HG03045 (cell line): ENCODE measurements at regions not wholly inside any gene's neighbourhood (a gene's known extent, or its start where the extent isn't known, plus 50 kb on each side); places are given as distances from the start of the nearest gene placed in this dataset.
"Not testable (repeated sequence)": the region's sequence is repeated elsewhere in the genome, so short reads cannot be mapped to it uniquely, and the experiment has no call there.

Experiments
- ATAC-seq: cut with Tn5 transposase; IDR thresholded peaks from one replicate; pipeline ENCODE4 v1.9.1; 2021; ENCODE audit warnings: mild to moderate bottlenecking, moderate library complexity; ENCODE audit not compliant: unreplicated experiment

DNA sequence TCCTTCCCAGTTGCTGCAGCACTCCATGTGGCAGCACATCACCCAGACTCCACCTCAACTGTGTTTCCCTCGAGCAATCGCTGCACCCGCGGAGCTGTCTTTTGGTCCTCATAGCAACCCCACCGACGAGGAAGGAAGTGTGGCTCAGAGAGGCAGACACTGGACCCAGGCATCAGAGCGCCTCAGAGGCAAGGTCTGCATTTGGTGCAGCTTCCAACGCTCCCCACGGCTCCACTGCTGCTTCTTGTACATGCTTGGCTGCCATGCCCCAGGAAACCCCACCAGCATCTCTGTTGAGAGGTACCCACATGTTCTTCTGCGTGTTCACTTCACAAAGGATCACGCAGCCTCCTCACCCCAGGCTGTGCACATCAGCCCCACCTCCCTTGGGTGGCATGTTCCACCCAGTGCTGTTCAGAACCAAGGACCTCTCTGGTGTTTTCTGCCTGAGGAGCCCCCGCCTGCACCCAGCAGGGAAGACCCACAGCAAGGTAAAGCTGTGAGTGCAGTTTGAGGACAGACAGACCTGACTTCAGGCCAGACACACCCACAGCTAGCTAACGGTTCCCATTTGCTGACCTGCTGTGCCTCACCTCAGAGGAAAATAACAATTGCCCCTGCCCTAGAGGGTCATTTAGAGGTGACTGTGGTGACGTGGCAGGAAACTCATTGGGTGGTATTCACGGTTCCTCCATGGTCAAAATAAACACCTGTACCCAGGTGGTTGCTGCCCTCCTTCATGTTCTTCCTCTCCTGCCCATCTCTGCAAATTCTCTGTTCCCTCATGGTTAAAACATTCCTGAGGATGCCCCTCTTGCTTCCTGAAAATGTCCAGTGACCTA lies 326.3 kb upstream of the MYT1L start:
- no peak for ATAC-seq

DNA sequence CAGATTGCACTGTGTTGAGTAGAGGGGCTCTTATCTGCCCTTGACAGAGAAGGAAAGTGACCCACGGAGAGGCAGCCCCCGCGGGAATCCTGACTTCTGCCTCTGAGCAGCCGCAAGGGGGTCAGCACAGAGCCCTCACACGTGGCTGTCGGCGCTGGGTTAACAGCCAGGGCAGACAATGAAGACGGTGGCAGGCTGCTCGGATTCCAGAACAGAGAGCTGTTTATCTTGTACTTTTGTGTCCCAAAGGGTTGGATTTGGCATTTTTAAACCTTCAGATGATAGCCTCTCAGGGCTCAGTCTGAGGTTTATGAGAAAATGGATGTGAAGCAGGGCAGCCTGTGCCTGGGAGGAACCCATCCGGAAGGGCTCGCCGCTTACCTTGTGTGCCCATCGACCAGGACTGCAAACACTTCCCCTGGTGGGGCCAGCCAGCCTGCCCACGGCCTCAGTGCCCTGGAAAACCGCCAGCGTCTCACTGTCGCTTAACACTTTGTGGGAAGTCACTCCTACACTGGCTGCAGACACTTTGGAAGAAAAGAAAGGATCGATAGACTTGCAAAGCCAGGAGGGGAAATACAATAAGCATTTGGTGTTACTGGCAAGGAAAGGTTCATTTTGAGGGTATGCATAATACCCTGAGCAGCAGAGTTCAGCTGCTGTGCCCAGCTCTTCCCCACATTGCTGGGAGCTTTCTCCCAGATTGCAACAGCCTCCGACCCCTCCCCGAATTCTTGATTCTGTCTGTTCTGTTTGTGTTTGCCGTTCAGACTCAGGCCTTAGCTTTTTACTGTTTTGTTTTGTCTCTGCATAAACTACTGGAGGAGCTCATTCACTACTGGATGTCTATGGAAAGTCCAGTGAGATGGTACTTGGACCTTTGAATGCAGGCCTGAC lies 325.3 kb upstream of the MYT1L start:
- no peak for ATAC-seq

DNA sequence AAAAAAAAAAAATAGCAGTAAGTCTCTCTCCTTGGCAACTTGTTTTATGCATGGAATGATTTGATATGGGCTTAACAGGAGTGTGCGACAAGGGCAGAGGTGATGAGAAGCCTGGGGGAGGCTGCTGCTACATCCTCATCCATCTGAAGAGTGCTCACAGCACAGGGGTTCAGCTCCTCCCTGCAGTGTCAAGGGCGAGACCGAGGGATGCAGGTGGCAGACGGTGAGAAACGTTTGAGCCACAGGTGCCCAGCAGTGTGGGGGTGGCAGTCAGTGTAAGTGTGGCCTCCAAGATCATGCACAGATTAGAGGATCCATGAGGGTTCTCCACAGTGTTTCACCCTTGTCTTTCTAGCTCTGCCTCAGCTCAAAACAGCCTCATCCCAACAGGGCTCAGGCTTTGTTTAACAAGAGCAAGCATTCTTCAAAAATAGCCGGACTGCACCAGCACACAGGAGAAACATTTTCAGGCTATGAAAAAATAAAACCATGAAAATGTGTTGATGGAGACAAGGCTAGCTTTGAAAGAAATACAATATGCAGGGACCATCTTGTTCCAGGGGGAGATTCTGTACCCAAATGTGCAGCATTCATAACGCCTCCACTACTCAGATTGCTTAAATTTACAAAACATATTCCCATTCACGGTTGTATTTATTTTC lies 324.5 kb upstream of the MYT1L start:
- no peak for ATAC-seq

DNA sequence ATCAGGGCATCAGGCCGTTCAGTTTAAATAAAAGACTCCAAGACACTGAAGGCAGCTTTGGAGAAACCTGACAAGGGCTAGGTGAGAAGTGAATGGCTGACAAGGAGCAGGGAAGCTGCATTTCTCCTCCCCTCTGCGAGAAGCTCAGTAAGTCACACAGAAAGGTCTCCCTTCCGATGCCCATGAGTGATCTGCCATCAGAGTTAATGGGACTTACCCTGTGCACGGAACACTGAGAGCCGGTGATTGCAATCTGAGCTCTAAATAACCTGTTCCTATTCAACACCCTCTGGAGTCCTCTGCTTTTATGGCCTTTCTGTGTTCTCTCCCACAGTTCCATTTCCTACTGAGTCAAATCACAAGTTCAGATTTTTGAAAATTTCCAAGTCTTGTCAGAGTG lies 322.2 kb upstream of the MYT1L start:
- no peak for ATAC-seq

DNA sequence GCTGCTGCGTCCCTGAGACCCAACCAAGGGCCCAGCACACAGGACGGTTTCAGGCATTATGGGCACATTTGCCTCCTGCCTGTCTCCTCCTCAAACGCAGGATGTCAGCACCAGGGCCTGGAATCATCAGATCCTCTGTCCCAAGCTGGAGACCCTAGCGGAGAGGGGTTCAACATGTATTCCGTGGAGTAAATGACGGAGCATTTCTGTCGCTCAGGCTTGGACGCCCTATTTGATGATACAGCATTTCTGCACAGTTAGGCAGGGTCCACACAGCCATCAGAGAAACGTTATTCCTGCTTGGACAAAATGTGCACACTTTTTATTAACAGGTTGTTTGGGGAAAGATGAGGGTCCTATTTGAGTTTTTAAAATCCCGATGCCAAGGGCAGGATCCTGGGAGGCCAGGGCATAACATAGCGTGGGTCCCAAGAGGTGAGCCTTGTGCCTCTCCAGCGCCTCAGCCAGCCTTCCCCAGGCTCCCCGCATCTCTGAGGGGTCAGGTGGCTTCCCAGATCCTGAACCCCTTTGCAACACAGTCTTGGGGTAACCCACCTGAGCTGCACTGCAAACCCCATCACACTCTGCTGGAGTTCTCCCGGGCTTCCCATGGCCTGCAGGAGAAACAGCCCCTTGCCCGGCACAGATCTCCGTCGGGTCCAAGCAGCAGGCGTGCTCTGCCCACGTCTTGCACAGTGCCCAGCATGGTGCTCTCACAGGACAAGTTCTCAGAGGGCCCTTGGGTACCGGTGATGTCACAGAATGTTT lies 319.7 kb upstream of the MYT1L start:
- ATAC-seq, result no peak

DNA sequence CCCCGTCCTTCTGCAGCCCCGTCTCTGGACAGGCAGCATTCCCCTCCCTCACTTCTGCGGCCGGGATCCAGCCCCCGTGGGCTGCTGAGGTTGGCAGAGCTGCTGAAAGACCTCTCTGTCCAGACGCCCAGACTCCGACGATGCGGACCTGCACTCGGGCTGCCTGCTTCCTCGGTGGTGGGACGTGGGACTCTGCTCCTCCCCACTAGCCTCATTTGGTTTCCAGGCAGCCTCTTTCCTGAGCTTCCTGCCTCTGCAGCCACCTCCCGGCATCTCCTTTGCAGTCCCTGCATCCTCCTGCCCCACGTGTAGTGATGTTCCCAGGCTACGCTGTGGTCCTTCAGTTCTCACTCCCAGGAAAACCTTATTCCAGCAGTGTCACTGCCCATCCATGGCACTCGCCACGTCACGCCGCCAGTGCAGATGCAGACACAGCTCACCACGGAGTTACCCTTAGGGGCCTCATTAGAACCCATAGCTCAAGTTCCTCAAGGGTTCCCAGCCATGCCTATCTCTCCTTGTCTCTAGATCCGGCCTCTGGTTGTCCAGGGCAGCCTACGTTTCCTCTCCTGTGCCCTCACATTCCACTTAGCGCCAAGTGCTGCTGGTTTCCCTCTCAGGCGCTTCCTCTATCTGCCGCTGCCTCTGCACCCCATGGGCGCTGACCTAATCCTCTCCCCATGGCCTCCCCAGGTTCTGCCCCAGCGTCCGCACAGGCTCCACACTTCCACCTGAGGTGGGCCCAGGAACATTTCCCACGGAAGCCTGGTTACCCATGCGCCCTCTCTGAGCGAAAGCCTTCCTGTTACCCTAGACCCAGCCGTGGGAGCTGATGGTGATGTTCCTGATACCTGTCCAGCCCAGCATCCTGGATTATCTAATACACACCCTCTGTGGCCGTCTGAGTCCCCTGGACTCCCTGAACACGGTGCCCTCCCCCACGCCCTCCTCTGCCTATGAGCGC lies 318.3 kb upstream of the MYT1L start:
- no peak for ATAC-seq

DNA sequence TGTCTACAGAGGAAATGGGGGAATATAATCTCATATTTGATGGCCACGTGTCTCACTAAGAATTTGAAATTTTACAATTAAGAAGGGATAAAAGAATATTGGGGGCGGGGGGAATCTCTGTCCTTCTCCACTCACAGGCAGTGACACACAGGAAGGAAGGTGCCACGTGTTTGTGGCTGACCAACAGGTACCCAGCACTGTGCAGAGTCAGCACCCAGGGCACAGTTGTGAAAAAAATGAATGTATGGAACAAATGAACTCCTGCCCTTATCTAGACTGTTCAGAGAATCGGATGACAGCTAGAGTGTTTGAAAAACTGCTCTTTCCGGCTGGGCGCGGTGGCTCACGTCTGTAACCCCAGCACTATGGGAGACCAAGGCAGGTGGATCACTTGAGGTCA lies 317.0 kb upstream of the MYT1L start:
- no peak for ATAC-seq

DNA sequence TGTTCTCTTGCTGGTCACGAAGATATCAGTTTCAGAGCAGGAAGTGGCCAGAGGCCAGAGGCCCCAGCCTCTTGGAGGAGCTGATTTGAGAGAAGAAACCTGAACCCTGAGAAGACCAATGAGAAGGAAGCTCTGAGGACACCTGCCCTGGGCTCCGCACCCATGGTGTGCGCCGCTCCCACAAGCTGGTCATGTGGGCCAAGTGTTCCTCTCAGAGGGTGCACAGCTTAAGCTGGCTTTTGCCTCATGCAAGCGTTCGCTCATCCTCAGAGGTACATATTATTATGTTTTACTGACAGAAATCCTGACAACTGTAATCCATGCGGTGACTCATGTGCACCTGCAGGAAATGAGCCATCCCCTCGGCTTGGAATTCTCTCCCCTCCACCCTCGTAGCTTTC lies 316.1 kb upstream of the MYT1L start:
- no peak for ATAC-seq

DNA sequence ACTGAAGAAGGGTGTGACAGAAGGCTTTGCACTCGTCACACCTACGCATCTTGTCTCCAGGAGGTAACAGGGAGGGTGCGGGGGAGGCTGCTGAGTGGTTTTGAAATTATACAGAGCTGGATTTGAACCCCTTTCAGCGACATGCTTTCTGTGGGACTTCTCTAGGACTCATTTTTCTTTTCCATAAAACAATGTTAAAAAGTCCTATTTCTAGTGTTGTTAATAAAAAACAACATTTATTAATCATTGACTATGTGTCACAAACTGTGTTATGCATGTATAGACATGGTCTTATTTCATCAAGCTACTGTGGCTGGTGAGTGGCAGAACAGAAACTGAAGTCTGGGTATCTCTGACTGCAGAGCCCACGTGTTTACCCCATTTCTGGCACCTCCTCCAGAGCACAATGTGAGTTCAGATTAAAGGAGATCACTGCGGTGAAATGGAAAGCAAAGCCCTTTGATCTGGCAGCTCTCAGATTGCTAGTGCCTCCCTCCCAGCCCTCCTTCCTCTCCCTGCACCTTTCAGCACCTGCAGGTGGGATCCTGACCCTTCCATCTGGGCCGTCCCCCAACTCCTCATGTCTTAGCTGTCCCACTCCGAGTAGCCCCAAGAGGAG lies 315.5 kb upstream of the MYT1L start:
- no peak for ATAC-seq

DNA sequence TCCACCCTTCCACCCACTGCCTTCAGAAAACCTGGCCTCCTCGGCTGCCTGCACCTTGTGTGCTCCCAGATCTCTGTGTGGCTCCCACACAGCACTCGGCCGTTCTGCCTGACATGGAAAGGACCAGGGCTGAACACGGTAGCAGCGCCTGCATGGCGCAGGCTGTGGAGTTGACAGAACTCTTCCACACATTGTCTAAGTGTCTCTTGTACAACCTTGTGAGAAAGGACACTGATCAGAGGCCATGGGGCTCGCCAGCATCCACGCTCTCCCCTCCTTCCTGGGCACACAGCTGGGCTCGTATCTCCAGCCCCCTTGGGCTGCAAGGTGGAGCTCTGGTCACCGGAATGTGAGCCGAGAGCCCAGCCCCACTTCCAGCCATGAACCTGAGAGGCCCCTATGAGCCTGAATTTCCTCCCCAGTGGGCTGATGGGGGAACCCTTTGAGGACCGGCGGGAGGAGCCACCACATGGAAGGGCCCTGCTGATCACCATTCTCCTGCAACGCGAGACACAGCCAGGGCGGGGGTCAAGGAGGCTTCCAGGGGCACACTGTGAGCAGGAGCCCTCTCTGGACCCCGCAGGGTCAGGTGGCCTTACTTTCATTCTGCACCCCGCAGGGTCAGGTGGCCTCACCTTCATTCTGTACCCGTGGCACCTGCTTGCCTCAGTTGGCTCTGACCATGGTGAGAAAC lies 314.2 kb upstream of the MYT1L start:
- no peak for ATAC-seq

DNA sequence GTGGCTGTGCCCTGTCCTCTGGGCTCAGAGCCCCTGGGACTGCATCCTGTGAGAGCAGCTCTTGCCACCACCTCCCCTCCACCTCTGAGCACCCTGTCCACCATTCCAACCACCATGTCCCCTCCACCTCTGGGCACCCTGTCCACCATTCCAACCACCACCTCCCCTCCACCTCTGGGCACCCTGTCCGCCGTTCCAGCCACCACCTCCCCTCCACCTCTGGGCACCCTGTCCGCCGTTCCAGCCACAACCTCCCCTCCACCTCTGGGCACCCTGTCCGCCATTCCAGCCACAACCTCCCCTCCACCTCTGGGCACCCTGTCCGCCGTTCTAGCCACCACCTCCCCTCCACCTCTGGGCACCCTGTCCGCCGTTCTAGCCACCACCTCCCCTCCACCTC lies 313.7 kb upstream of the MYT1L start:
- not testable (repeated sequence) for ATAC-seq

DNA sequence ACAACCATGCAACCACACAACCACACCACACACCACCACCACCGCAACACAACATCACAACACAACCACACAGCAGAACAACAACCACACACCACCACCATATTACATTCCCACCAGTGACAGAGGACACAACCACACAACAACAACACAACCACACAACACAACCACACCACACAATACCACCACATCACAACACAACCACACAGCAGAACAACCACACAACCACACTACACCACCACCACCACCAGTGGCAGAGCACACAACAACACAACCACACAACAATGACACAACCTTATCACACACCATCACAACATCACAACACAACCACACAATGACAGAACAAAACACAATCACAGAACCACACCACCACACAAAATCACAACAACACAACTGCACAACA lies 313.0 kb upstream of the MYT1L start:
- no peak for ATAC-seq

DNA sequence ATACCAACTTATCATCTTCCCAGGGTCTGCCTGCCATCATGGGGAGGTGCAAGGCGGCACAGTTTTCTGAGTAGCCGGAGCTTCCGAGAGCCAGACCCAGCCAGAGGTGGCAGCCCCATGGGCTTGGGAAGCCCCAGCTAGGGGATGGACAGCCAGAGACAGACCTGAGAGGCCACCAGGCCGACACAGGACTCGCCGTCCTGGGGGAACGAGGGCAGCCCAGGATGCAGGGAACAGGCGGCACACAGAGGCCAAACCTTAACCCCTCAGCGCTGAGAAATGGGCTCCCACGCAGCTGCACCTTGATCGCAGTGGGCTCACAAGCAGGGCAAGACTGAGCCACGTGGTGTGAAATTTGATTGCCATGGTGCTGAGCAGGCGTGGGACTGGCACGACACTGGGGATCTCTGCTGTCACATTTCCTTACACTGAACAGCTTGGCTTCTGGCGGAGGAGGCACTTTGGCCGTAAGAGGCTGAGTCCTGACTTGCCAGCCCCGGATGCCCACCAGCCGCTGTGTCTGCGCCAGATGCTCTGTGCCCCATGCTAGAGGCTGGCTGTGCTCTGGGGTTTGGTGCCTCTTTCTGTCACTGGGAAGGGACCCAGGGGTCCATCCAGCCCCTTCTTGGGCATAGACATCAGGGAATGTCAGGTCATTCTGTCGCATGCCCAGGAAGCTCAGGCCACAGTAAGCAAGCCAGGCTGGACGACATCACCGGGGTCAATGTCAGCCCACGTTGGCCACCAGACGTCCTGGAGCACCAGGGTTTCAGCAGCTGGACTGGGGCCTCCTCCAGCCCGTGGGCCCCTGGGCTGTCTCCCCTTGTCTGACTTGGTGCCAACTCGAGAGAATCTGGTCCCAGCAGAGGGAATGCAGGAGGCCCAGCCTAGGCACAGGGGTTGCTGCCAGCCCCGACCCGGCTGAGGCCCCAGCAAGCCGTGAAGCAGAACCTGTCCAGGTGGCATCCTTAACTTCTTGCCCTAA lies 312.1 kb upstream of the MYT1L start:
- no peak for ATAC-seq

DNA sequence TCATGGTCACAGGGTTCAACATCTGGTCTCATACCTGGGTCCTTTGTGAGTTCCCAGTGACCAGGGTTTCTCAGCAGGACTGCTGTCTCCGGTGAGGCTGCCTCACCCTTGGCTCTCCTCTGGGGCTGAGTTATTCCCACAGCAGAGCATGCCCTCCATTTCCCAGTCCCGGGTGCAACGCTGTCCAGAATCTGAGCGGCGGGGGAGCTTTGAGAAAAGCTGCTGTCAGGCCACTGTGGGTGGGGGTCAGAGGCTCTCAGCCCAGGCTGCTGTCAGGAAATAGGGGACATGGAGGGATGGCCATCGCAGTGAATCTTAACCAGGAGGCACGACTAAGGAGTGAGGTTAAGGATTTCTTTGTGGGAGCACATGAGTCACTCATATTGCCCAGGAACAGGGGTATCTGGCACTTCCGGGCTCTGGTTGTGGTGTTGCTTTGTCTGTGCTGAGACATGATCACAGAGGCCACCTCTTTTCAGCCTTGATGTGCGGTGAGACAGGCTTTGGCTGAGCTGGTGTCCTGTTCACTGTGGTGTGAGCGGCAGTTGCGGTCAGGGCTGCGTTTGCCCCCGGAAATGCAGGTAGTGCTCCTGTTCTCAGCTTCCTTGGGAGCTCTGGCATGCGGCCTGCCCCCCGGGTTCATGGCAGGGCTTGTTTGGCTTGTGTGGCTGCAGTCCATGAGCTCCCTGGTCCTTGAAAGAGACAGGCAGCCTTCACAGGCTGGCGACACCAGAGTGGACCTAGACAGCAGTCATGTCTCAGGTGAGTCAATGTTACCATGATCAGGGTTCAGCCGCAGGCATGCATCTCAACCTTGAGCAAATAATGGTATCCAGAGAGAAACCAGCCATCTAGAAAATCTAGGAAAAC lies 310.7 kb upstream of the MYT1L start:
- no peak for ATAC-seq

DNA sequence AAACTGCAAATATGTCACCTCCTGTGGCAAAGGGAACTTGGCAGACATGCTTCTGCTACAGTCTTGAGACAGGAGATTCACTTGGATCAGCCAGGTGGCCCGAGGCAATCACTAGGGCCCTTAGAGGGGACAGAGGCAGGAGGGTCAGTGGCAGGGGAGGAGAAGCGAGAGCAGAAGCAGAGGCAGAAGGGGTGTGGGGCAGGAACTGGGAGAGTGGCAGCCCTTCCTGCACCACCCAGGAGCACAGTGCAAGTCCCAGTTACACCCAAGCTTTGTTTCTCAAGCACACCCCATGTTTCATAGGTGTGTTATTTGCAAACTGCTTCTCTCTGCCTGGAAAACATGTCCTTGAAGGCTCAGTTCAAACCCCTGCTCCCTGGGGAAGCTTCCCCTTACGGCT lies 309.7 kb upstream of the MYT1L start:
- no peak for ATAC-seq

DNA sequence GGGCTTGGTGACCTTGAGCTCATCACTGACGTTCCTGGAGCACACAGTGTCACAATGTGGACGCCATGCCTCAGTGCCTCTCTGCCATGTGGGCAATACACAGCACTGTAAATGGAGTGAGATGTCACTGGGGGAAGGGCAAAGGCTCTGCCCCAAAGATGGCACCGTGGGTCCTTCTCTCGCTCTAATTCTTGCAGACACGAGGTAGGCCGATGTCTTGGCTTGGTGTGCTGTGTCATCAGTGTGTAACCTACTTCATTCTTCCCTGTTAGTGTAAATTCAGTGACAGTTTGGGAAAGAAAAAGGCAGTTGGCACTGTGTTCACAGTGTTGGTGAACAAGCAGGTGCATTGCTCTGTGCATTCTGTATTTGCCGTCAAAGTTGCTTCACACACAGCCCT lies 309.3 kb upstream of the MYT1L start:
- no peak for ATAC-seq
